HEK293 (cell line): ENCODE measurements at regions not wholly inside any gene's neighbourhood (a gene's known extent, or its start where the extent isn't known, plus 50 kb on each side); places are given as distances from the start of the nearest gene placed in this dataset.

Source experiments
- CTCF ChIA-PET: fragments of 350-600 bp; formaldehyde crosslinking; extraction: SDS; loops from one replicate; lab custom pipeline; 2021; ENCODE audit warnings: antibody characterized with exemption; lab: Yijun Ruan, JAX
- POLR2A ChIA-PET: fragments of 300-600 bp; formaldehyde crosslinking; extraction: SDS; loops from one replicate; lab custom pipeline; 2020; ENCODE audit warnings: antibody characterized with exemption, inconsistent platforms; lab: Yijun Ruan, JAX
- H3K27ac ChIP-seq: fragments of 200-500 bp; sonication (Bioruptor generic); 2 replicates; pipeline ENCODE4 v1.5.1; 2014; ENCODE audit warnings: low read depth, low read length, control low read depth, inconsistent platforms; ENCODE audit errors: extremely low read depth
- H3K36me3 ChIP-seq, 2 experiments: fragments of 200-500 bp in 1 of 2; sonication (Bioruptor generic) in 1 of 2; 1 replicate in 1 of 2; 2 replicates in 1 of 2; pipeline ENCODE4 v1.5.1; 2014 to 2017; ENCODE audit warnings: inconsistent platforms in 2 of 2, low read length in 2 of 2; ENCODE audit not compliant: control insufficient read depth in 2 of 2, insufficient read depth in 1 of 2
- H3K4me1 ChIP-seq: fragments of 200-500 bp; sonication (Bioruptor generic); 2 replicates; pipeline ENCODE4 v1.5.1; 2014; ENCODE audit warnings: mild to moderate bottlenecking, low read length, inconsistent platforms; ENCODE audit not compliant: control insufficient read depth, insufficient read depth
- H3K4me3 ChIP-seq: 2 replicates; pipeline ENCODE4 v1.5.1; 2011; ENCODE audit warnings: low read depth, mild to moderate bottlenecking, control low read depth, low read length, moderate library complexity
- H3K9me3 ChIP-seq: fragments of 200-500 bp; sonication (Bioruptor generic); 2 replicates; pipeline ENCODE4 v1.5.1; 2014; ENCODE audit warnings: low read depth, low read length, inconsistent platforms; ENCODE audit not compliant: control insufficient read depth, insufficient read depth
- GLI4 ChIP-seq: fragments of 450-650 bp; formaldehyde crosslinking; IDR thresholded peaks from 2 replicates; pipeline ENCODE4 v1.5.1; 2016; ENCODE audit warnings: missing biosample characterization, missing genetic modification characterization
- KLF1 ChIP-seq: fragments of 450-650 bp; formaldehyde crosslinking; IDR thresholded peaks from 2 replicates; pipeline ENCODE4 v1.5.1; 2016; ENCODE audit warnings: missing biosample characterization, missing genetic modification characterization
- KLF9 ChIP-seq: fragments of 450-650 bp; formaldehyde crosslinking; IDR thresholded peaks from 2 replicates; pipeline ENCODE4 v1.5.1; 2016; ENCODE audit warnings: missing biosample characterization, missing genetic modification characterization, low read depth
- MYNN ChIP-seq: fragments of 450-650 bp; formaldehyde crosslinking; IDR thresholded peaks from 2 replicates; pipeline ENCODE4 v1.5.1; 2016; ENCODE audit warnings: missing biosample characterization, missing genetic modification characterization, borderline replicate concordance
- REPIN1 ChIP-seq: fragments of 450-650 bp; formaldehyde crosslinking; IDR thresholded peaks from 2 replicates; pipeline ENCODE4 v1.5.1; 2017; ENCODE audit warnings: missing biosample characterization, missing genetic modification characterization, low read depth
- ZBTB1 ChIP-seq: fragments of 450-650 bp; formaldehyde crosslinking; IDR thresholded peaks from 2 replicates; pipeline ENCODE4 v1.5.1; 2016; ENCODE audit warnings: missing biosample characterization, missing genetic modification characterization
- ZBTB44 ChIP-seq: fragments of 450-650 bp; IDR thresholded peaks from 2 replicates; pipeline ENCODE4 v1.5.1; 2018; ENCODE audit warnings: missing biosample characterization, mild to moderate bottlenecking, missing genetic modification characterization
- ZBTB7A ChIP-seq: fragments of 450-650 bp; formaldehyde crosslinking; IDR thresholded peaks from 2 replicates; pipeline ENCODE4 v1.5.1; 2016; ENCODE audit warnings: low read depth, missing biosample characterization, missing genetic modification characterization
- ZBTB8A ChIP-seq: fragments of 450-650 bp; formaldehyde crosslinking; IDR thresholded peaks from 2 replicates; pipeline ENCODE4 v1.5.1; 2016; ENCODE audit warnings: missing biosample characterization, missing genetic modification characterization
- ZNF174 ChIP-seq: fragments of 450-650 bp; formaldehyde crosslinking; IDR thresholded peaks from 2 replicates; pipeline ENCODE4 v1.5.0; 2017; ENCODE audit warnings: missing biosample characterization, mild to moderate bottlenecking, missing genetic modification characterization
- ZNF184 ChIP-seq: fragments of 450-650 bp; IDR thresholded peaks from 2 replicates; pipeline ENCODE4 v1.5.1; 2018; ENCODE audit warnings: missing biosample characterization, mild to moderate bottlenecking, missing genetic modification characterization
- ZNF202 ChIP-seq: fragments of 450-650 bp; formaldehyde crosslinking; IDR thresholded peaks from 2 replicates; pipeline ENCODE4 v1.5.1; 2016; ENCODE audit warnings: missing biosample characterization, missing genetic modification characterization, borderline replicate concordance
- ZNF280D ChIP-seq: fragments of 450-650 bp; formaldehyde crosslinking; IDR thresholded peaks from 2 replicates; pipeline ENCODE4 v1.5.1; 2016; ENCODE audit warnings: missing biosample characterization, missing genetic modification characterization
- ZNF292 ChIP-seq: fragments of 450-650 bp; formaldehyde crosslinking; IDR thresholded peaks from 2 replicates; pipeline ENCODE4 v1.5.1; 2016; ENCODE audit warnings: low read depth, missing biosample characterization, missing genetic modification characterization, borderline replicate concordance
- ZNF426 ChIP-seq: fragments of 450-650 bp; formaldehyde crosslinking; IDR thresholded peaks from 2 replicates; pipeline ENCODE4 v1.5.1; 2017; ENCODE audit warnings: missing biosample characterization, missing genetic modification characterization, mild to moderate bottlenecking, inconsistent platforms, moderate library complexity
- ZNF521 ChIP-seq: fragments of 450-650 bp; formaldehyde crosslinking; IDR thresholded peaks from 2 replicates; pipeline ENCODE4 v1.5.1; 2017; ENCODE audit warnings: missing biosample characterization, mild to moderate bottlenecking, missing genetic modification characterization
- ZNF560 ChIP-seq: fragments of 450-650 bp; formaldehyde crosslinking; IDR thresholded peaks from 2 replicates; pipeline ENCODE4 v1.5.1; 2017; ENCODE audit warnings: missing biosample characterization, missing genetic modification characterization, borderline replicate concordance
- ZNF664 ChIP-seq: fragments of 450-650 bp; formaldehyde crosslinking; IDR thresholded peaks from 2 replicates; pipeline ENCODE4 v1.5.1; 2016; ENCODE audit warnings: missing biosample characterization, missing genetic modification characterization
- ZNF777 ChIP-seq: fragments of 450-650 bp; formaldehyde crosslinking; IDR thresholded peaks from 2 replicates; pipeline ENCODE4 v1.5.1; 2017; ENCODE audit warnings: missing biosample characterization, missing genetic modification characterization, borderline replicate concordance
- ZNF837 ChIP-seq: fragments of 450-650 bp; formaldehyde crosslinking; IDR thresholded peaks from 2 replicates; pipeline ENCODE4 v1.5.1; 2016; ENCODE audit warnings: missing biosample characterization, missing genetic modification characterization
- ZSCAN5A ChIP-seq: fragments of 450-650 bp; formaldehyde crosslinking; IDR thresholded peaks from 2 replicates; pipeline ENCODE4 v1.5.1; 2016; ENCODE audit warnings: missing biosample characterization, missing genetic modification characterization
- TF ChIP-seq, protein P1 (sequence below): fragments of 450-650 bp; formaldehyde crosslinking; IDR thresholded peaks from 2 replicates; pipeline ENCODE4 v1.5.1; 2016; ENCODE audit warnings: missing biosample characterization, missing genetic modification characterization
- TF ChIP-seq, protein P2 (sequence below): fragments of 450-650 bp; formaldehyde crosslinking; IDR thresholded peaks from 2 replicates; pipeline ENCODE4 v1.5.1; 2017; ENCODE audit warnings: missing biosample characterization, missing genetic modification characterization
- TF ChIP-seq, protein P3 (sequence below): fragments of 450-650 bp; formaldehyde crosslinking; IDR thresholded peaks from 2 replicates; pipeline ENCODE4 v1.5.1; 2016; ENCODE audit warnings: missing biosample characterization, missing genetic modification characterization

DNA sequence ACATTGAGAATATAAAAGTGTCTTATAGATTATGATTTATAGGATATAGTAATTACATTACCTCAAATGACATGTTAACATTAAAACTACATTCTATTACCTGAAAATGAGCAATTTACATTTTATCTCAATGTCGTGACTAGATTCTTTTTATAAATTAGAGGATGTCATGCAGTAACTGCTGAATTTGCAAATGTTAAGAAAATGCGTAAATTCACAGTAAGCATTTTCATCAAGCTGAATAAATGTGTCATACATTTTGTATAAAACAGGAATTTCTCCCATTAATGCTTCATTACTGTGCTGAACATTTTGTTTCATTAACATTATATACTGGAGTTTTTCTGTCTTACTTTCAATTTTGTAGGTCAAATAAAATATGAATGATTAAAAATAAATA lies 1460.7 kb upstream of the B3GALT2 start:
- Histone ChIP-seq H3K36me3 (no peaks in the 10 kb centered on the region), H3K27ac (no peak overlapping the region), H3K4me3 (no peak overlapping the region), H3K9me3 (no peaks in the 10 kb centered on the region), H3K4me1 (no peaks in the 10 kb centered on the region)
- CTCF ChIA-PET = interaction anchor here (0.6 kb wide), 1 partner anchor 1187 kb away, joined by 4 read pairs; no protein-coding TSS in a partner anchor
- no peak for TF ChIP-seq ZNF664
- TF ChIP-seq, protein P1, sequence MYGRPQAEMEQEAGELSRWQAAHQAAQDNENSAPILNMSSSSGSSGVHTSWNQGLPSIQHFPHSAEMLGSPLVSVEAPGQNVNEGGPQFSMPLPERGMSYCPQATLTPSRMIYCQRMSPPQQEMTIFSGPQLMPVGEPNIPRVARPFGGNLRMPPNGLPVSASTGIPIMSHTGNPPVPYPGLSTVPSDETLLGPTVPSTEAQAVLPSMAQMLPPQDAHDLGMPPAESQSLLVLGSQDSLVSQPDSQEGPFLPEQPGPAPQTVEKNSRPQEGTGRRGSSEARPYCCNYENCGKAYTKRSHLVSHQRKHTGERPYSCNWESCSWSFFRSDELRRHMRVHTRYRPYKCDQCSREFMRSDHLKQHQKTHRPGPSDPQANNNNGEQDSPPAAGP (tag by site-specific recombination) = no peak
- TF ChIP-seq ZBTB8A (tag by site-specific recombination) = no peak
- TF ChIP-seq ZNF292 = no peak
- no peak for TF ChIP-seq ZSCAN5A (tag by site-specific recombination)
- no peak for TF ChIP-seq ZNF174 (tag by site-specific recombination)
- TF ChIP-seq, protein P2, sequence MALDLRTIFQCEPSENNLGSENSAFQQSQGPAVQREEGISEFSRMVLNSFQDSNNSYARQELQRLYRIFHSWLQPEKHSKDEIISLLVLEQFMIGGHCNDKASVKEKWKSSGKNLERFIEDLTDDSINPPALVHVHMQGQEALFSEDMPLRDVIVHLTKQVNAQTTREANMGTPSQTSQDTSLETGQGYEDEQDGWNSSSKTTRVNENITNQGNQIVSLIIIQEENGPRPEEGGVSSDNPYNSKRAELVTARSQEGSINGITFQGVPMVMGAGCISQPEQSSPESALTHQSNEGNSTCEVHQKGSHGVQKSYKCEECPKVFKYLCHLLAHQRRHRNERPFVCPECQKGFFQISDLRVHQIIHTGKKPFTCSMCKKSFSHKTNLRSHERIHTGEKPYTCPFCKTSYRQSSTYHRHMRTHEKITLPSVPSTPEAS (tag by site-specific recombination) = no peak
- TF ChIP-seq GLI4 (tag by site-specific recombination) = no peak
- TF ChIP-seq REPIN1 = no peak
- no peak for TF ChIP-seq KLF9
- no peak for TF ChIP-seq KLF1 (tag by site-specific recombination)
- no peak for TF ChIP-seq MYNN
- TF ChIP-seq ZBTB44 (tag by site-specific recombination) = no peak
- POLR2A ChIA-PET = no interaction called here

- Histone ChIP-seq H3K4me3 (no peak overlapping the region), H3K27ac (no peak overlapping the region), H3K9me3 (no peaks in the 10 kb centered on the region), H3K4me1 (no peaks in the 10 kb centered on the region), H3K36me3 (no peaks in the 10 kb centered on the region)
- POLR2A ChIA-PET = no interaction called here
- TF ChIP-seq ZNF777 (tag by site-specific recombination) (no peak), ZNF837 (tag by site-specific recombination) (no peak), GLI4 (tag by site-specific recombination) (no peak), ZNF202 (tag by site-specific recombination) (no peak)
- CTCF ChIA-PET = no interaction called here
Observed at GRCh38 chr1:194644528-194644927, 1458.1 kb upstream of the B3GALT2 start.

- Histone ChIP-seq H3K36me3 (no peaks in the 10 kb centered on the region), H3K27ac (no peak overlapping the region), H3K4me1 (no peaks in the 10 kb centered on the region), H3K9me3 (no peaks in the 10 kb centered on the region), H3K4me3 (no peak overlapping the region)
- ChIA-PET POLR2A (no interaction called here), CTCF (no interaction called here)
- no peak for TF ChIP-seq ZBTB1 (tag by site-specific recombination)
- no peak for TF ChIP-seq ZNF521
- TF ChIP-seq, protein P3, sequence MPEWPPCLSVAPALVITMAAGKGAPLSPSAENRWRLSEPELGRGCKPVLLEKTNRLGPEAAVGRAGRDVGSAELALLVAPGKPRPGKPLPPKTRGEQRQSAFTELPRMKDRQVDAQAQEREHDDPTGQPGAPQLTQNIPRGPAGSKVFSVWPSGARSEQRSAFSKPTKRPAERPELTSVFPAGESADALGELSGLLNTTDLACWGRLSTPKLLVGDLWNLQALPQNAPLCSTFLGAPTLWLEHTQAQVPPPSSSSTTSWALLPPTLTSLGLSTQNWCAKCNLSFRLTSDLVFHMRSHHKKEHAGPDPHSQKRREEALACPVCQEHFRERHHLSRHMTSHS (tag by site-specific recombination) = no peak
- TF ChIP-seq ZNF664 = no peak
- TF ChIP-seq ZNF560 = no peak
- TF ChIP-seq ZNF280D = no peak
- TF ChIP-seq MYNN = no peak
- TF ChIP-seq ZNF184 (tag by site-specific recombination) = no peak
- no peak for TF ChIP-seq ZNF426 (tag by site-specific recombination)
- no peak for TF ChIP-seq ZBTB7A
Observed at GRCh38 chr1:194640322-194640721, 1453.9 kb upstream of the B3GALT2 start.
